IMR-90 (cell line): ENCODE measurements at regions not wholly inside any gene's neighbourhood (a gene's known extent, or its start where the extent isn't known, plus 50 kb on each side); places are given as distances from the start of the nearest gene placed in this dataset.
A peak's percentile ranks its signal among the peaks of the same experiment; 100 is the strongest.
"Not testable (repeated sequence)": the region's sequence is repeated elsewhere in the genome, so short reads cannot be mapped to it uniquely, and the experiment has no call there.

Source experiments
- ATAC-seq: fragments of 200-7000 bp; cut with Tn5 transposase; 2 replicates; pipeline ENCODE4 v1.9.1; 2020; ENCODE audit warnings: low read depth, mild to moderate bottlenecking, moderate library complexity
- BruUV-seq: library from RNA; stranded (reverse); fragments of 400-500 nt; replicated peaks from 2 replicates; lab custom pipeline; 2021; lab: Mats Ljungman, UMichigan
- CTCF ChIA-PET: fragments of 300-600 bp; formaldehyde crosslinking; extraction: SDS; loops from one replicate; lab custom pipeline; 2021; ENCODE audit warnings: antibody characterized with exemption; lab: Yijun Ruan, JAX
- POLR2A ChIA-PET: fragments of 300-600 bp; sonication (Branson Sonifier 250); formaldehyde crosslinking; loops from one replicate; lab custom pipeline; 2022; ENCODE audit warnings: antibody characterized with exemption; ENCODE audit not compliant: unreplicated experiment; lab: Charles Lee
- DNase-seq: peaks from one replicate; pipeline ENCODE4 v3.0.0; 2013
- H2AFZ ChIP-seq: replicated peaks from 2 replicates; pipeline ENCODE3; 2013; ENCODE audit warnings: low read length, mild to moderate bottlenecking; ENCODE audit not compliant: poor library complexity
- H2AK5ac ChIP-seq: 2 replicates; pipeline ENCODE4 v1.6.1; 2013; ENCODE audit warnings: low read depth, low read length, inconsistent platforms
- H2AK9ac ChIP-seq: replicated peaks from 2 replicates; pipeline ENCODE3; 2013; ENCODE audit warnings: mild to moderate bottlenecking, low read depth, low read length, moderate library complexity; ENCODE audit not compliant: poor library complexity
- H2BK120ac ChIP-seq: 2 replicates; pipeline ENCODE4 v1.6.1; 2013; ENCODE audit warnings: low read depth, low read length, inconsistent platforms
- H2BK15ac ChIP-seq: 3 replicates; pipeline ENCODE4 v1.6.1; 2013; ENCODE audit warnings: low read depth, low read length, inconsistent platforms
- H2BK20ac ChIP-seq: 2 replicates; pipeline ENCODE4 v1.6.1; 2013; ENCODE audit warnings: low read depth, mild to moderate bottlenecking, inconsistent platforms, low read length, moderate library complexity
- H2BK5ac ChIP-seq: 2 replicates; pipeline ENCODE4 v1.6.1; 2013; ENCODE audit warnings: mild to moderate bottlenecking, low read depth, low read length, inconsistent platforms; ENCODE audit not compliant: poor library complexity, severe bottlenecking
- H3K14ac ChIP-seq: replicated peaks from 2 replicates; pipeline ENCODE4 v1.6.1; 2013; ENCODE audit warnings: low read depth, low read length, inconsistent platforms
- H3K18ac ChIP-seq: 2 replicates; pipeline ENCODE4 v1.6.1; 2013; ENCODE audit warnings: low read depth, low read length, control low read depth
- H3K23ac ChIP-seq: 2 replicates; pipeline ENCODE4 v1.6.1; 2013; ENCODE audit warnings: low read depth, low read length, inconsistent platforms
- H3K27ac ChIP-seq: 2 replicates; pipeline ENCODE4 v1.5.1; 2013; ENCODE audit warnings: mild to moderate bottlenecking, control low read depth, low read length; ENCODE audit not compliant: insufficient read depth
- H3K27me3 ChIP-seq: 2 replicates; pipeline ENCODE4 v1.6.1; 2013; ENCODE audit warnings: low read length; ENCODE audit not compliant: control insufficient read depth, insufficient read depth
- H3K36me3 ChIP-seq: 2 replicates; pipeline ENCODE4 v1.6.1; 2013; ENCODE audit warnings: low read length, mixed read lengths; ENCODE audit not compliant: control insufficient read depth, insufficient read depth
- H3K4ac ChIP-seq: 2 replicates; pipeline ENCODE4 v1.6.1; 2013; ENCODE audit warnings: low read depth, low read length, inconsistent platforms
- H3K4me1 ChIP-seq: 2 replicates; pipeline ENCODE4 v1.6.1; 2013; ENCODE audit warnings: low read length, mixed read lengths; ENCODE audit not compliant: control insufficient read depth, insufficient read depth
- H3K4me2 ChIP-seq: 2 replicates; pipeline ENCODE4 v1.6.1; 2013; ENCODE audit warnings: low read depth, mild to moderate bottlenecking, control low read depth, low read length, moderate library complexity
- H3K4me3 ChIP-seq: 2 replicates; pipeline ENCODE4 v1.5.1; 2013; ENCODE audit warnings: low read depth, mild to moderate bottlenecking, control low read depth, low read length, moderate library complexity; ENCODE audit not compliant: insufficient read depth
- H3K56ac ChIP-seq: 2 replicates; pipeline ENCODE4 v1.6.1; 2013; ENCODE audit warnings: low read length, inconsistent platforms; ENCODE audit not compliant: insufficient read depth; ENCODE audit errors: extremely low read depth
- H3K79me1 ChIP-seq, 2 experiments: 2 replicates each; pipeline ENCODE4 v1.6.1; 2013; ENCODE audit warnings: low read length in 2 of 2, inconsistent platforms in 1 of 2, low read depth in 1 of 2
- H3K9ac ChIP-seq: 2 replicates; pipeline ENCODE4 v1.6.1; 2013; ENCODE audit warnings: low read depth, low read length, control low read depth
- H3K9me1 ChIP-seq: 2 replicates; pipeline ENCODE4 v1.6.1; 2013; ENCODE audit warnings: low read length, inconsistent platforms; ENCODE audit not compliant: insufficient read depth
- H3K9me3 ChIP-seq: 2 replicates; pipeline ENCODE4 v1.6.1; 2013; ENCODE audit warnings: low read length; ENCODE audit not compliant: control insufficient read depth, insufficient read depth
- H4K20me1 ChIP-seq: 2 replicates; pipeline ENCODE4 v1.6.1; 2013; ENCODE audit warnings: low read length, inconsistent platforms; ENCODE audit not compliant: insufficient read depth
- H4K5ac ChIP-seq: 2 replicates; pipeline ENCODE4 v1.6.1; 2013; ENCODE audit warnings: mild to moderate bottlenecking, low read depth, low read length, control low read depth
- H4K8ac ChIP-seq, 2 experiments: 2 replicates each; pipeline ENCODE4 v1.6.1; 2013; ENCODE audit warnings: low read depth in 2 of 2, low read length in 2 of 2, control low read depth in 1 of 2, inconsistent platforms in 1 of 2
- H4K91ac ChIP-seq: 2 replicates; pipeline ENCODE4 v1.6.1; 2013; ENCODE audit warnings: low read depth, low read length, inconsistent platforms; ENCODE audit not compliant: insufficient read depth
- RCOR1 ChIP-seq: IDR thresholded peaks from 2 replicates; pipeline ENCODE4 v1.6.1; 2012; ENCODE audit warnings: mild to moderate bottlenecking, low read length, improper control_type of control experiment; ENCODE audit not compliant: insufficient replicate concordance
- WGBS, 2 experiments: methylation state at CpG; one replicate each; pipeline versions ENCODE4 v1.1.5 to v1.1.7; 2013; ENCODE audit warnings: missing lambda C conversion rate in 2 of 2; ENCODE audit not compliant: insufficient read length in 1 of 2; ENCODE audit errors: extremely low coverage in 2 of 2; 5-methylcytosine and 5-hydroxymethylcytosine counted together
- dilution Hi-C: fragments of 300-500 bp; cut with HindIII; formaldehyde crosslinking; loops from one replicate; pipeline ENCODE4 v1.14.3; 2018; ENCODE audit warnings: low sequenced_read_pairs; ENCODE audit not compliant: unreplicated experiment
- in situ Hi-C: fragments of 300-500 bp; cut with MboI; formaldehyde crosslinking; loops from 3 replicates; pipeline ENCODE4 v1.14.3; 2019; ENCODE audit warnings: low sequenced_read_pairs, inconsistent platforms, mixed read lengths
- intact Hi-C: fragments of 100-400 bp; cut with micrococcal nuclease; formaldehyde crosslinking; loops from 2 replicates; pipeline ENCODE4 v1.10.0; 2022
- TF ChIP-seq, protein P1 (sequence below): conservative IDR thresholded peaks from 2 replicates; pipeline ENCODE4 v1.5.1; 2012; ENCODE audit warnings: mild to moderate bottlenecking, low read depth, low read length, improper control_type of control experiment

DNA sequence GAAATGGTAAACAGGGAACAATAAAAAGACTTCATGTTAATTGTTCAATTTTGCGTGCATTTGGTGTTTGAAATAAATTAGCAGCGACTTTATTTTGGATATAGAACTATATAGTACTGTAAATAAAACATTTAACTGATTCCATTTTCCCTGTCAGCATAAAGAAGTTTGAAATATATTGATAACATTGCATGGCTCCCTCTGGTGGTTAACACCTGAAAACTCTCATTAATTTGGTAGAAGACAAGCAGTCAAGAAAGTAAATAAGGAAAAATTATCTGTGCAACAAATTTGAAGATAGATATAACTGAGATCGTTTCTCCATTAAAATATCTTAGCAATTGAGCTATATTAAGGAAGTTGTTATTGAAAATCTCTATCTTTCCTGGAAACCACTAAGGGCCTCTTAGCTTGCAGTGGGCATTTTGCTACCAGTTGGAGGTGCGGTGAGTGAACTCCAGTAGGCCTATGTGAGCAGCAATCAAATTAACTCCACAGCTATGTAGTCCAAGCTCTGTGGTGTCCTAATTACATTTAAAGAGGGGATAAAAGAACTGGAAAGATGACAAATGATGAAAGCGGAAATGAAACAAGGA lies 435.7 kb upstream of the FKBP1C start:
- Histone ChIP-seq H3K14ac (no peak overlapping the region), H3K4me2 (no peak overlapping the region), H3K4me1 (no peaks in the 10 kb centered on the region), H3K9ac (no peak overlapping the region), H3K4me3 (no peak overlapping the region), H3K18ac (no peak overlapping the region), H3K56ac (no peak overlapping the region), H4K8ac (no peak overlapping the region), H2BK15ac (no peak overlapping the region), H2AK9ac (no peak overlapping the region), H2AK5ac (no peak overlapping the region), H3K23ac (no peak overlapping the region), H2BK120ac (no peak overlapping the region), H3K36me3 (no peaks in the 10 kb centered on the region), H3K27ac (no peak overlapping the region), H3K4ac (no peak overlapping the region), H4K91ac (no peak overlapping the region), H2BK5ac (no peak overlapping the region), H4K20me1 (no peaks in the 10 kb centered on the region), H2AFZ (no peak overlapping the region), H3K79me1 (no peaks in the 10 kb centered on the region), H3K27me3 (no peaks in the 10 kb centered on the region), H4K5ac (no peak overlapping the region), H2BK20ac (no peak overlapping the region), H3K9me1 (no peaks in the 10 kb centered on the region), H3K9me3 (no peaks in the 10 kb centered on the region)
- ATAC-seq: no peak
- DNase-seq: no peak
- dilution Hi-C loops: no loop called here
- ChIA-PET CTCF (no interaction called here), POLR2A (no interaction called here)
- in situ Hi-C loops: no loop called here
- no peak for TF ChIP-seq RCOR1
- TF ChIP-seq, protein P1, sequence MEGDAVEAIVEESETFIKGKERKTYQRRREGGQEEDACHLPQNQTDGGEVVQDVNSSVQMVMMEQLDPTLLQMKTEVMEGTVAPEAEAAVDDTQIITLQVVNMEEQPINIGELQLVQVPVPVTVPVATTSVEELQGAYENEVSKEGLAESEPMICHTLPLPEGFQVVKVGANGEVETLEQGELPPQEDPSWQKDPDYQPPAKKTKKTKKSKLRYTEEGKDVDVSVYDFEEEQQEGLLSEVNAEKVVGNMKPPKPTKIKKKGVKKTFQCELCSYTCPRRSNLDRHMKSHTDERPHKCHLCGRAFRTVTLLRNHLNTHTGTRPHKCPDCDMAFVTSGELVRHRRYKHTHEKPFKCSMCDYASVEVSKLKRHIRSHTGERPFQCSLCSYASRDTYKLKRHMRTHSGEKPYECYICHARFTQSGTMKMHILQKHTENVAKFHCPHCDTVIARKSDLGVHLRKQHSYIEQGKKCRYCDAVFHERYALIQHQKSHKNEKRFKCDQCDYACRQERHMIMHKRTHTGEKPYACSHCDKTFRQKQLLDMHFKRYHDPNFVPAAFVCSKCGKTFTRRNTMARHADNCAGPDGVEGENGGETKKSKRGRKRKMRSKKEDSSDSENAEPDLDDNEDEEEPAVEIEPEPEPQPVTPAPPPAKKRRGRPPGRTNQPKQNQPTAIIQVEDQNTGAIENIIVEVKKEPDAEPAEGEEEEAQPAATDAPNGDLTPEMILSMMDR: peak; percentile 40; the same call in 1 of the 2 replicates
- no CpG with 5 or more reads among the region's 5 CpGs for WGBS, 2 experiments
- intact Hi-C loops: no loop called here
- no TSS peak for BruUV-seq

DNA sequence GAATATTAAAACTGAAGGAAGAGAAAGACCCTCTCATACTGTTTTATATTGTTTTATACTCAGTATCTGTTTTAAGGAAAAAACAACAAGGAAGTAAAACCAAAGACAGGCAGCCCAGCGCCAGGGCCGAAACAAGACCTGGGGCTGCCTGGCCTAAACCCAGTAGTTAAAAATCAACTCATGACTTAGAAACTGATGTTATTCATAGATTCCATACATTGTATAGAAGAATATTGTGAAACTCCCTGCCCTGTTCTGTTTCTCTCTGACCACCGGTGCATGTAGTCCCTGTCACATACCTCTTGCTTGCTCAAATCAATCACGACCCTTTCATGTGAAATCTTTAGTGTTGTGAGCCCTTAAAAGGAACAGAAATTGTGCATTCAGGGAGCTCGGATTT lies 445.1 kb upstream of the FKBP1C start:
- BruUV-seq, intact Hi-C loops, H3K4me3 ChIP-seq, H4K8ac ChIP-seq, POLR2A ChIA-PET, H3K23ac ChIP-seq, H2AK9ac ChIP-seq, H3K4me2 ChIP-seq, H3K14ac ChIP-seq, H2AFZ ChIP-seq, H4K91ac ChIP-seq, H2BK5ac ChIP-seq, ATAC-seq, DNase-seq, H3K27ac ChIP-seq, H4K20me1 ChIP-seq, in situ Hi-C loops, H3K9ac ChIP-seq, H3K4me1 ChIP-seq, H3K79me1 ChIP-seq, H3K27me3 ChIP-seq, H2BK15ac ChIP-seq, dilution Hi-C loops, CTCF ChIA-PET, H3K9me1 ChIP-seq, H3K4ac ChIP-seq, H2BK20ac ChIP-seq, H3K36me3 ChIP-seq, H2BK120ac ChIP-seq, H3K9me3 ChIP-seq, H4K5ac ChIP-seq, H3K18ac ChIP-seq, H2AK5ac ChIP-seq, H3K56ac ChIP-seq: not testable (repeated sequence)
- no CpG with 5 or more reads among the region's 5 CpGs for WGBS, 2 experiments
